ENCODE measurements at regions not wholly inside any gene's neighbourhood (a gene's known extent, or its start where the extent isn't known, plus 50 kb on each side); places are given as distances from the start of the nearest gene placed in this dataset.

DNA sequence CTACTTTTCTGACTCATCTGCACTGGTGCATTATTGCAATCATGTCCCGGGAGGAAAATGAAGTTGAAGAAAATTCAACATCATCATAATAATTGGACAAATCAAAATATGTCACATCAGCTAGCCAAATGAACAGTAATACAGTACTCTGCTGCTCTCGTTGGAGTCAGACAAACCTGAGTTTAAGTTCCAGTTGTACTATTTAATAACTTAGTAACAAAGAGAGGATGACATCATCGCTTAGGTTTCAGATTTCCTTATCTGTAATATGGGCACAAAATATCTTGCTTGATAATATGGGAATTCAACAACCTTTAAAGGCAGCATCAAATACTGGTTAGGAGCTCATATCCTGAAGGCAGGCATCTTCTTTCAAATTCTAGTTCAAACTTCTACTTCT lies 1248.9 kb upstream of the ACO1 start:
- in situ Hi-C loops (cut with HindIII; ENCODE audit: extremely low pct_ligation_motif_present, low pct_unique_long_range_greater_than_20kb), result no loop called here
- H3K9ac ChIP-seq (ENCODE audit: insufficient read depth, low read depth, low read length), result no peak overlapping the region

DNA sequence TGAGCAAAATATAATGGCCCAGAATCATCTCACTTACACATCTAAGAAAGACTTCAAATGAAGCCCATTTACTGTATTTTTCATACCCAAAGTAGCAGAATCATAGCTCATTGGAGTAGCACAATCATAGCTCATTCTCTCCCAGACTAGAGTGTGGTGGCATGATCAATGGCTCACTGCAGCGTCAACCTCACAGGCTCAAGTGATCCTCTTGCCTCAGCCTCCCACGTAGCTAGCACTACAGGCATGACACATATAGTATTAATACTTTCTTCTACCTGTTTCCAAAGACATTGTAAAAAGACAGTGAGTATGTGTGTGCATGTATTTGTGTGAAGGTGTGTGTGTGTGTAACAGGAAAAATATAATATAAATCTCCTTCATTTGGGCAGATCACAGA lies 1247.9 kb upstream of the ACO1 start:
- intact Hi-C loops (cut with micrococcal nuclease; ENCODE audit: unreplicated experiment), result no loop called here
- FAIRE-seq, result no peak
- H3K36me3 ChIP-seq (replicated peaks in 1 of 2; ENCODE audit: control insufficient read depth in 1 of 2, insufficient read depth in 2 of 2, low read length in 2 of 2), result no peaks in the 10 kb centered on the region
- CTCF ChIA-PET (ENCODE audit: low intra/inter-chr PET ratio, low total read pairs), result no interaction called here
- POLR2A ChIA-PET, result no interaction called here
- no peaks in the 10 kb centered on the region for H3K79me2 ChIP-seq (ENCODE audit: insufficient read depth, low read length)
- H3K4me2 ChIP-seq (ENCODE audit: low read depth, low read length), result no peak overlapping the region
- no peaks in the 10 kb centered on the region for H3K9me3 ChIP-seq (ENCODE audit: low read length)
- H2AFZ ChIP-seq (ENCODE audit: low read length), result no peak overlapping the region
- in situ Hi-C loops (cut with HindIII; ENCODE audit: extremely low pct_ligation_motif_present, low pct_unique_long_range_greater_than_20kb), result no loop called here
- no TSS peak for BruUV-seq (replicated peaks)
- no peak for ATAC-seq
- no peaks in the 10 kb centered on the region for H3K4me1 ChIP-seq (ENCODE audit: insufficient read depth, low read length)
- H3K27ac ChIP-seq (ENCODE audit: extremely low read length, insufficient read depth, low read length), result no peak overlapping the region
- H3K4me3 ChIP-seq (replicated peaks in 1 of 3; ENCODE audit: insufficient read depth in 1 of 3, low read depth in 2 of 3, low read length in 3 of 3), result no peak overlapping the region
- 0% methylated on average over 2 of the region's 2 CpGs for WGBS (ENCODE audit: low lambda C conversion rate)
- H3K27me3 ChIP-seq (ENCODE audit: control insufficient read depth in 1 of 2, insufficient read depth in 2 of 2, low read length in 2 of 2), result no peaks in the 10 kb centered on the region
- H4K20me1 ChIP-seq (ENCODE audit: insufficient read depth, low read length), result no peaks in the 10 kb centered on the region
- no peak overlapping the region for H3K9ac ChIP-seq (ENCODE audit: insufficient read depth, low read depth, low read length)
- DNase-seq (ENCODE audit: low spot score), result no peak
- TF ChIP-seq, protein P1, sequence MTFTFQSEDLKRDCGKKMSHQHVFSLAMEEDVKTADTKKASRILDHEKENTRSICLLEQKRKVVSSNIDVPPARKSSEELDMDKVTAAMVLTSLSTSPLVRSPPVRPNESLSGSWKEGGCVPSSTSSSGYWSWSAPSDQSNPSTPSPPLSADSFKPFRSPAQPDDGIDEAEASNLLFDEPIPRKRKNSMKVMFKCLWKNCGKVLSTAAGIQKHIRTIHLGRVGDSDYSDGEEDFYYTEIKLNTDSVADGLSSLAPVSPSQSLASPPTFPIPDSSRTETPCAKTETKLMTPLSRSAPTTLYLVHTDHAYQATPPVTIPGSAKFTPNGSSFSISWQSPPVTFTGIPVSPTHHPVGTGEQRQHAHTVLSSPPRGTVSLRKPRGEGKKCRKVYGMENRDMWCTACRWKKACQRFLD (CRISPR knock-in tag; IDR thresholded peaks at IDR 0.05; ENCODE audit: borderline replicate concordance), result no peak
- TF ChIP-seq RXRA (CRISPR knock-in tag; IDR thresholded peaks at IDR 0.05), result no peak
- TF ChIP-seq ZNF235 (CRISPR knock-in tag; IDR thresholded peaks at IDR 0.05; ENCODE audit: borderline replicate concordance), result no peak
- no peak for TF ChIP-seq ZNF207 (IDR thresholded peaks at IDR 0.05; ENCODE audit: borderline replicate concordance)
- TF ChIP-seq DPF2 (CRISPR knock-in tag; IDR thresholded peaks at IDR 0.05; ENCODE audit: borderline replicate concordance, low read depth), result no peak
- TF ChIP-seq ZNF282 (IDR thresholded peaks at IDR 0.05; ENCODE audit: partially characterized antibody), result no peak
- TF ChIP-seq, protein P2, sequence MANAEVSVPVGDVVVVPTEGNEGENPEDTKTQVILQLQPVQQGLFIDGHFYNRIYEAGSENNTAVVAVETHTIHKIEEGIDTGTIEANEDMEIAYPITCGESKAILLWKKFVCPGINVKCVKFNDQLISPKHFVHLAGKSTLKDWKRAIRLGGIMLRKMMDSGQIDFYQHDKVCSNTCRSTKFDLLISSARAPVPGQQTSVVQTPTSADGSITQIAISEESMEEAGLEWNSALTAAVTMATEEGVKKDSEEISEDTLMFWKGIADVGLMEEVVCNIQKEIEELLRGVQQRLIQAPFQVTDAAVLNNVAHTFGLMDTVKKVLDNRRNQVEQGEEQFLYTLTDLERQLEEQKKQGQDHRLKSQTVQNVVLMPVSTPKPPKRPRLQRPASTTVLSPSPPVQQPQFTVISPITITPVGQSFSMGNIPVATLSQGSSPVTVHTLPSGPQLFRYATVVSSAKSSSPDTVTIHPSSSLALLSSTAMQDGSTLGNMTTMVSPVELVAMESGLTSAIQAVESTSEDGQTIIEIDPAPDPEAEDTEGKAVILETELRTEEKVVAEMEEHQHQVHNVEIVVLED (CRISPR knock-in tag; IDR thresholded peaks at IDR 0.05; ENCODE audit: borderline replicate concordance), result no peak
- TF ChIP-seq ZNF782 (CRISPR knock-in tag; IDR thresholded peaks at IDR 0.05; ENCODE audit: borderline replicate concordance), result no peak
- TF ChIP-seq NR2F6 (IDR thresholded peaks at IDR 0.05), result no peak
- no peak for TF ChIP-seq NR2F6 (CRISPR knock-in tag; IDR thresholded peaks at IDR 0.05)
- TF ChIP-seq ZNF431 (CRISPR knock-in tag; IDR thresholded peaks at IDR 0.05; ENCODE audit: borderline replicate concordance, low read depth), result no peak
- TF ChIP-seq ISL2 (CRISPR knock-in tag; IDR thresholded peaks at IDR 0.05), result no peak

More for the DNA sequence above, 1248.9 kb upstream of the ACO1 start:
- H3K27ac ChIP-seq (ENCODE audit: extremely low read length, insufficient read depth, low read length), result no peak overlapping the region
- H3K9me3 ChIP-seq (ENCODE audit: low read length), result no peaks in the 10 kb centered on the region
- no TSS peak for BruUV-seq (replicated peaks)
- no peaks in the 10 kb centered on the region for H3K36me3 ChIP-seq (replicated peaks in 1 of 2; ENCODE audit: control insufficient read depth in 1 of 2, insufficient read depth in 2 of 2, low read length in 2 of 2)
- H3K79me2 ChIP-seq (ENCODE audit: insufficient read depth, low read length), result no peaks in the 10 kb centered on the region
- POLR2A ChIA-PET, result no interaction called here
- TF ChIP-seq JUNB (CRISPR knock-in tag; IDR thresholded peaks at IDR 0.05; ENCODE audit: borderline replicate concordance) (no peak), ATF7 (IDR thresholded peaks at IDR 0.05) (peak; percentile 90), ATF7 (CRISPR knock-in tag; IDR thresholded peaks at IDR 0.05) (no peak), ZNF143 (CRISPR knock-in tag; IDR thresholded peaks at IDR 0.05) (no peak), MTF2 (CRISPR knock-in tag; IDR thresholded peaks at IDR 0.05; ENCODE audit: borderline replicate concordance) (no peak), HCFC1 (IDR thresholded peaks at IDR 0.05; ENCODE audit: low read depth, low read length) (no peak), MAFF (IDR thresholded peaks at IDR 0.05; ENCODE audit: low read depth, low read length) (0 out of 2 replicates have a peak, but pooled peaks have one; percentile 16), SNAI1 (CRISPR knock-in tag; IDR thresholded peaks at IDR 0.05; ENCODE audit: borderline replicate concordance) (no peak)
- TF ChIP-seq, protein P3, sequence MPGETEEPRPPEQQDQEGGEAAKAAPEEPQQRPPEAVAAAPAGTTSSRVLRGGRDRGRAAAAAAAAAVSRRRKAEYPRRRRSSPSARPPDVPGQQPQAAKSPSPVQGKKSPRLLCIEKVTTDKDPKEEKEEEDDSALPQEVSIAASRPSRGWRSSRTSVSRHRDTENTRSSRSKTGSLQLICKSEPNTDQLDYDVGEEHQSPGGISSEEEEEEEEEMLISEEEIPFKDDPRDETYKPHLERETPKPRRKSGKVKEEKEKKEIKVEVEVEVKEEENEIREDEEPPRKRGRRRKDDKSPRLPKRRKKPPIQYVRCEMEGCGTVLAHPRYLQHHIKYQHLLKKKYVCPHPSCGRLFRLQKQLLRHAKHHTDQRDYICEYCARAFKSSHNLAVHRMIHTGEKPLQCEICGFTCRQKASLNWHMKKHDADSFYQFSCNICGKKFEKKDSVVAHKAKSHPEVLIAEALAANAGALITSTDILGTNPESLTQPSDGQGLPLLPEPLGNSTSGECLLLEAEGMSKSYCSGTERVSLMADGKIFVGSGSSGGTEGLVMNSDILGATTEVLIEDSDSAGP (CRISPR knock-in tag; IDR thresholded peaks at IDR 0.05; ENCODE audit: borderline replicate concordance), result no peak
- H2AFZ ChIP-seq (ENCODE audit: low read length), result no peak overlapping the region
- CTCF ChIA-PET (ENCODE audit: low intra/inter-chr PET ratio, low total read pairs), result no interaction called here
- no peak overlapping the region for H3K4me3 ChIP-seq (replicated peaks in 1 of 3; ENCODE audit: insufficient read depth in 1 of 3, low read depth in 2 of 3, low read length in 3 of 3)
- intact Hi-C loops (cut with micrococcal nuclease; ENCODE audit: unreplicated experiment), result no loop called here
- H3K4me1 ChIP-seq (ENCODE audit: insufficient read depth, low read length), result no peaks in the 10 kb centered on the region
- H3K4me2 ChIP-seq (ENCODE audit: low read depth, low read length), result no peak overlapping the region
- WGBS (ENCODE audit: low lambda C conversion rate), result 17% methylated on average over 3 of the region's 3 CpGs
- ATAC-seq (no peak), FAIRE-seq (no peak), DNase-seq (ENCODE audit: low spot score) (no peak)
- H4K20me1 ChIP-seq (ENCODE audit: insufficient read depth, low read length), result no peaks in the 10 kb centered on the region
- no peaks in the 10 kb centered on the region for H3K27me3 ChIP-seq (ENCODE audit: control insufficient read depth in 1 of 2, insufficient read depth in 2 of 2, low read length in 2 of 2)
